G401 (cell line): ENCODE measurements at regions not wholly inside any gene's neighbourhood (a gene's known extent, or its start where the extent isn't known, plus 50 kb on each side); places are given as distances from the start of the nearest gene placed in this dataset.

Source experiments
- DNase-seq: peaks from one replicate; pipeline ENCODE4 v3.0.0-alpha.2; 2015; ENCODE audit warnings: low spot score
- in situ Hi-C: cut with HindIII; loops from 2 replicates; pipeline ENCODE4 v1.10.0; 2016; ENCODE audit warnings: low sequenced_read_pairs, mixed read lengths

DNA sequence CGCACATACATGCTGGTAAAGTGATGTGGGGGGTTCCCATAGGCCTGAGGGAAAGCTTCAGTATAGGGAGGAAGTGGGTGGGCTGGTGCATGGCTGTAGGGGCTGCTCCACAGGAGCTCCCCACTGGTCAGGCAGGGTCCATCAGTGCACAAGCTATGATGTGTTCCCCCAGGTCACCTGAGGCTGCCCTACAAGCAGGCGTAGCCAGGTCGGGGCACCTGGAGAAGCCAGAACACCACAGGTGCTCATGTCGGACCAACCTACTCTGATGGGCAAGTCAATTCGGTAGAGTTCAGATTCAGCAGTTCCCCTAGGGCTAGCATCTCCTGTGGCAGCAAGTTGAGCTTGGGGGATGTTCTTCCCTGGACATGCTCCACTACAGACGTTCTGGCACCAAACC, 103.3 kb upstream of the EPHA5 start:
- DNase-seq, result no peak
- in situ Hi-C loops, result no loop called here

DNA sequence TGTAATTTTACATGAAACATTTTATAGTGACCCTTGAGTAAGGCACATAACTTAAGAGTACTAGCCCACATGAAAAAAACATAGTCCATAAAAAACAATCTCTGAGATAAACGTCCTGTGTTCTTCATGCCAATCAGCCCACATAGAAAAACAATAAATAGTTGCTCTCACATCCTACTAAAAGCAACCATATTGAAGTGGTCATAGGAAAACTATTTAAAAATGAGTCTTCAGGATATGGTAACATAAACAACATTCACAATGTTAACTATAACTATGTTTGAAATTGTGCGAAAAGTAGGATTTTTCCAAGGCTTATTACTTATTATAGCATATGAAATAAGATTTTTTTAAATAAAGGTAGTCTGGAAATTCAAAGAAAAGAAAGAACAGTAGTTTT, 77.1 kb upstream of the EPHA5 start:
- no peak for DNase-seq
- in situ Hi-C loops, result no loop called here

DNA sequence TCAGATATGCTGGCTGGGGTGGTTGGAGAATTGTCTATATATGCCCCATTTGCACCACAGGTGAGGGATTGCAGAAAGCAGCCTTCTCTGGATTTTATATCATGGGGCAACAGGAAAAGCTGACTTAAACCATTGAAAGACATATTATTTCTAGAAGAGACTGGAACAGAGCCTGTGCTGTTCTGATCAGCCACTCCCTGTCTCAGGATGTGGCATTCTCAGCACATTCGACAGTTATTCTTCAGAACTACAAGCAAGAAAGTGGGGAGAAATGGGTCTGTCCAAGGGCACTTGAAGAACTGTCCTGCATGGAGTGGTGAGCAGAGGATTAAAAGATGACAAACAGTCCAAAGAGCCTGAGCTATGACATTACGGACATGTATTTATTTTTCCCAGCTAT, 67.8 kb upstream of the EPHA5 start:
- in situ Hi-C loops, result no loop called here

DNA sequence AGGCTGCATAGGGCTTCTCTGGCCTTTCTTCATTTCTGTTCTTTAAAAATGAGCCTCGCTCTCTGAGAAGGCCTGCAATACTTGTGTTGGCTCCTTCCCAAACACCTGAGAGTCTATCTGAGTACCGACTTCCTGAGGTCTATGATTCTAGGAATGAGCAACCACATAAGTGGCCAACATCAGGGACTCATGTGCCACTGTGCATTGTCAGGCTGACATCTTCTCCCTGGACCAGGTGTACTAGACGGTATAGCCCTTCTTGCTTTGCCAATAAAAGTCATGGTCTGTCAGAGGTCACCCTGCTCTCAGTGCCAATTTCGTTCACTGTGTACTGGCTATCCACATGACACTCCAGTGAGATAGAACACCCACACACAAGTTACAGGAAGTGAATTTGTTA, 67.4 kb upstream of the EPHA5 start:
- DNase-seq, result no peak
- in situ Hi-C loops, result no loop called here

More for the DNA sequence above, 67.8 kb upstream of the EPHA5 start:
- DNase-seq, result no peak

DNA sequence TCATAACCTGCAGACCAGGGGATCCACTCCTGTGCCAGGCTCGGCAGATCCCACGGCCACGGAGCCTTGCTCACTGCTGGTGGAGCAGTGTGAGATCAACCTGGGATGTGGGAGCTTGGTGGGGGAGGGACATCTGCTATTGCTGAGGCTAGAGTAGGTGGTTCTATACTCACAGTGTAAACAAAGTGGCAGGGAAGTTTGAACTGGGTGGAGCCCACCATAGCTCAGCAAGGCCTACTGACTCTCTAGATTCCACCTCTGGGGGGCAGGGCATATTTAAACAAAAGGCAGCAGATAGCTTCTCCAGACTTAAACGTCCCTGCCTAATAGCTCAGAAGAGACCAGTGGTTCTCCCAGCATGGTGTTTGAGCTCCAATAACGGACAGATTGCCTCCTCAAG, 54.7 kb upstream of the EPHA5 start:
- no peak for DNase-seq
- in situ Hi-C loops, result no loop called here
